ENCODE measurements at regions not wholly inside any gene's neighbourhood (a gene's known extent, or its start where the extent isn't known, plus 50 kb on each side); places are given as distances from the start of the nearest gene placed in this dataset.
"Not testable (repeated sequence)": the region's sequence is repeated elsewhere in the genome, so short reads cannot be mapped to it uniquely, and the experiment has no call there.

GRCh38 chr20:52004715-52005114, 186.9 kb downstream of the ZFP64 start:
- peak; percentile 46 for DNase-seq

- no peak for DNase-seq
Measured at GRCh38 chr20:52004018-52004417, 187.6 kb downstream of the ZFP64 start.

GRCh38 chr20:52003415-52003814, 188.2 kb downstream of the ZFP64 start:
- no peak for DNase-seq

GRCh38 chr20:52001999-52002666, 189.4 kb downstream of the ZFP64 start:
- DNase-seq, result no peak

- DNase-seq, result not testable (repeated sequence)
Measured at GRCh38 chr20:51997281-51997936, 194.2 kb downstream of the ZFP64 start.

- DNase-seq, result no peak
Measured at GRCh38 chr20:51995551-51995951, 193.2 kb upstream of the SALL4 start.

- DNase-seq, result no peak
Measured at GRCh38 chr20:51994751-51995417, 192.6 kb upstream of the SALL4 start.

- peak; percentile 3 for DNase-seq
Measured at GRCh38 chr20:51987812-51988211, 185.5 kb upstream of the SALL4 start.

- no peak for DNase-seq
Measured at GRCh38 chr20:51985013-51985415, 182.7 kb upstream of the SALL4 start.

GRCh38 chr20:51980277-51980676, 178.0 kb upstream of the SALL4 start:
- DNase-seq, result no peak

GRCh38 chr20:51979226-51979625, 176.9 kb upstream of the SALL4 start:
- DNase-seq, result no peak

- peak; percentile 68 for DNase-seq
Measured at GRCh38 chr20:51978070-51978501, 175.8 kb upstream of the SALL4 start.

GRCh38 chr20:51972056-51972455, 169.7 kb upstream of the SALL4 start:
- DNase-seq, result no peak

GRCh38 chr20:51970858-51971257, 168.5 kb upstream of the SALL4 start:
- DNase-seq, result no peak

- no peak for DNase-seq
Measured at GRCh38 chr20:51969191-51969590, 166.9 kb upstream of the SALL4 start.

- no peak for DNase-seq
Measured at GRCh38 chr20:51968151-51968550, 165.8 kb upstream of the SALL4 start.

- peak; percentile 69 for DNase-seq
Measured at GRCh38 chr20:51966296-51966971, 164.1 kb upstream of the SALL4 start.

GRCh38 chr20:51961964-51962761, 159.8 kb upstream of the SALL4 start:
- no peak for DNase-seq

- peak; percentile 48 for DNase-seq
Measured at GRCh38 chr20:51960047-51960675, 157.8 kb upstream of the SALL4 start.

- peak; percentile 88 for DNase-seq
Measured at GRCh38 chr20:51959066-51959542, 156.8 kb upstream of the SALL4 start.

- no peak for DNase-seq
Measured at GRCh38 chr20:51958099-51959065, 156.1 kb upstream of the SALL4 start.
